HG02885 (cell line): ENCODE measurements at regions not wholly inside any gene's neighbourhood (a gene's known extent, or its start where the extent isn't known, plus 50 kb on each side); places are given as distances from the start of the nearest gene placed in this dataset.
"Not testable (repeated sequence)": the region's sequence is repeated elsewhere in the genome, so short reads cannot be mapped to it uniquely, and the experiment has no call there.

Experiments used
- ATAC-seq: cut with Tn5 transposase; IDR thresholded peaks from one replicate; pipeline ENCODE4 v1.9.1; 2021; ENCODE audit warnings: mild to moderate bottlenecking; ENCODE audit not compliant: unreplicated experiment, poor library complexity

- ATAC-seq, result no peak
Measured at GRCh38 chr13:80921971-80922370, 581.0 kb upstream of the SPRY2 start.

GRCh38 chr13:80921541-80921940, 580.6 kb upstream of the SPRY2 start:
- ATAC-seq, result no peak

- ATAC-seq, result no peak
Measured at GRCh38 chr13:80906860-80907259, 565.9 kb upstream of the SPRY2 start.

- no peak for ATAC-seq
Measured at GRCh38 chr13:80904386-80904785, 563.5 kb upstream of the SPRY2 start.

GRCh38 chr13:80903911-80904310, 563.0 kb upstream of the SPRY2 start:
- no peak for ATAC-seq

- no peak for ATAC-seq
Measured at GRCh38 chr13:80901530-80901929, 560.6 kb upstream of the SPRY2 start.

- no peak for ATAC-seq
Measured at GRCh38 chr13:80901111-80901510, 560.2 kb upstream of the SPRY2 start.

- ATAC-seq, result no peak
Measured at GRCh38 chr13:80900561-80900960, 559.6 kb upstream of the SPRY2 start.

- ATAC-seq, result not testable (repeated sequence)
Measured at GRCh38 chr13:80897641-80898040, 556.7 kb upstream of the SPRY2 start.

GRCh38 chr13:80894917-80895316, 554.0 kb upstream of the SPRY2 start:
- ATAC-seq, result no peak

GRCh38 chr13:80889829-80890228, 548.9 kb upstream of the SPRY2 start:
- ATAC-seq, result no peak

- no peak for ATAC-seq
Measured at GRCh38 chr13:80888390-80888789, 547.5 kb upstream of the SPRY2 start.

GRCh38 chr13:80884056-80884785, 543.3 kb upstream of the SPRY2 start:
- no peak for ATAC-seq

GRCh38 chr13:80883545-80883944, 542.6 kb upstream of the SPRY2 start:
- ATAC-seq, result no peak

- ATAC-seq, result no peak
Measured at GRCh38 chr13:80881942-80882445, 541.1 kb upstream of the SPRY2 start.

GRCh38 chr13:80881495-80881894, 540.6 kb upstream of the SPRY2 start:
- ATAC-seq, result no peak

GRCh38 chr13:80881034-80881433, 540.1 kb upstream of the SPRY2 start:
- ATAC-seq, result no peak

- ATAC-seq, result no peak
Measured at GRCh38 chr13:80877944-80878241, 537.0 kb upstream of the SPRY2 start.

- no peak for ATAC-seq
Measured at GRCh38 chr13:80877209-80877943, 536.5 kb upstream of the SPRY2 start.

GRCh38 chr13:80873589-80873988, 532.7 kb upstream of the SPRY2 start:
- peak; percentile 89 for ATAC-seq

- ATAC-seq, result not testable (repeated sequence)
Measured at GRCh38 chr13:80871971-80872370, 531.0 kb upstream of the SPRY2 start.

GRCh38 chr13:80871481-80871880, 530.6 kb upstream of the SPRY2 start:
- ATAC-seq, result no peak
